ENCODE measurements at regions not wholly inside any gene's neighbourhood (a gene's known extent, or its start where the extent isn't known, plus 50 kb on each side); places are given as distances from the start of the nearest gene placed in this dataset.

GRCh38 chr2:120899771-120900170 lies 164.1 kb downstream of the GLI2 start:
- H3K36me3 Mint-ChIP-seq: no peaks in the 10 kb centered on the region
- Histone ChIP-seq H3K4me1 (ENCODE audit: control insufficient read depth in 2 of 2, insufficient read depth in 2 of 2, low read length in 2 of 2) (no peaks in the 10 kb centered on the region), H3K9me3 (ENCODE audit: control insufficient read depth in 2 of 3, low read length in 3 of 3) (no peaks in the 10 kb centered on the region), H3K27me3 (ENCODE audit: control insufficient read depth in 2 of 2, insufficient read depth in 2 of 2, low read length in 2 of 2) (no peaks in the 10 kb centered on the region), H3K36me3 (ENCODE audit: control insufficient read depth in 2 of 3, insufficient read depth in 3 of 3, low read length in 3 of 3) (no peaks in the 10 kb centered on the region), H3K27ac (ENCODE audit: low read depth, low read length) (no peak overlapping the region), H3K4me3 (ENCODE audit: low read length) (no peak overlapping the region)
- ChIA-PET POLR2A (no interaction called here), CTCF (no interaction called here)
- H3K9me3 Mint-ChIP-seq: peaks cover 0 to 1% (median 0%) of the 10 kb centered on the region in 11 donors
- H3K27ac Mint-ChIP-seq: no peak overlapping the region
- ATAC-seq (no peak), DNase-seq (no peak)
- no peak overlapping the region for H3K4me3 Mint-ChIP-seq
- intact Hi-C loops (cut with micrococcal nuclease): no loop called here
- peaks cover 0 to 12% (median 2%) of the 10 kb centered on the region in 5 donors for H3K27me3 Mint-ChIP-seq
- H3K4me1 Mint-ChIP-seq: no peaks in the 10 kb centered on the region

GRCh38 chr2:120901201-120901600 lies 165.5 kb downstream of the GLI2 start:
- Histone ChIP-seq H3K4me1 (ENCODE audit: control insufficient read depth in 2 of 2, insufficient read depth in 2 of 2, low read length in 2 of 2) (no peaks in the 10 kb centered on the region), H3K36me3 (ENCODE audit: control insufficient read depth in 2 of 3, insufficient read depth in 3 of 3, low read length in 3 of 3) (no peaks in the 10 kb centered on the region), H3K27ac (ENCODE audit: low read depth, low read length) (no peak overlapping the region), H3K9me3 (ENCODE audit: control insufficient read depth in 2 of 3, low read length in 3 of 3) (no peaks in the 10 kb centered on the region), H3K27me3 (ENCODE audit: control insufficient read depth in 2 of 2, insufficient read depth in 2 of 2, low read length in 2 of 2) (no peaks in the 10 kb centered on the region), H3K4me3 (ENCODE audit: low read length) (no peak overlapping the region)
- no peak overlapping the region for H3K27ac Mint-ChIP-seq
- H3K4me1 Mint-ChIP-seq: no peaks in the 10 kb centered on the region
- H3K36me3 Mint-ChIP-seq: no peaks in the 10 kb centered on the region
- ATAC-seq: no peak
- no peak for DNase-seq
- peaks cover 0 to 1% (median 0%) of the 10 kb centered on the region in 11 donors for H3K9me3 Mint-ChIP-seq
- ChIA-PET CTCF (no interaction called here), POLR2A (no interaction called here)
- no peak overlapping the region for H3K4me3 Mint-ChIP-seq
- H3K27me3 Mint-ChIP-seq: peaks cover 0 to 12% (median 2%) of the 10 kb centered on the region in 5 donors
- intact Hi-C loops (cut with micrococcal nuclease): no loop called here

- Mint-ChIP-seq H3K4me3 (no peak overlapping the region), H3K36me3 (no peaks in the 10 kb centered on the region), H3K4me1 (no peaks in the 10 kb centered on the region), H3K27ac (no peak overlapping the region), H3K27me3 (peaks cover 0 to 12% (median 2%) of the 10 kb centered on the region in 5 donors), H3K9me3 (peaks cover 0 to 2% (median 0%) of the 10 kb centered on the region in 11 donors)
- CTCF ChIA-PET: no interaction called here
- ATAC-seq (no peak), DNase-seq (no peak)
- intact Hi-C loops (cut with micrococcal nuclease): no loop called here
- Histone ChIP-seq H3K9me3 (ENCODE audit: control insufficient read depth in 2 of 3, low read length in 3 of 3) (no peaks in the 10 kb centered on the region), H3K27ac (ENCODE audit: low read depth, low read length) (no peak overlapping the region), H3K36me3 (ENCODE audit: control insufficient read depth in 2 of 3, insufficient read depth in 3 of 3, low read length in 3 of 3) (no peaks in the 10 kb centered on the region), H3K4me1 (ENCODE audit: control insufficient read depth in 2 of 2, insufficient read depth in 2 of 2, low read length in 2 of 2) (no peaks in the 10 kb centered on the region), H3K4me3 (ENCODE audit: low read length) (no peak overlapping the region), H3K27me3 (ENCODE audit: control insufficient read depth in 2 of 2, insufficient read depth in 2 of 2, low read length in 2 of 2) (no peaks in the 10 kb centered on the region)
- POLR2A ChIA-PET: no interaction called here
These were observed 166.9 kb downstream of the GLI2 start for GRCh38 chr2:120902592-120902991.

GRCh38 chr2:120904379-120904778 lies 168.7 kb downstream of the GLI2 start:
- Histone ChIP-seq H3K27ac (ENCODE audit: low read depth, low read length) (no peak overlapping the region), H3K27me3 (ENCODE audit: control insufficient read depth in 2 of 2, insufficient read depth in 2 of 2, low read length in 2 of 2) (no peaks in the 10 kb centered on the region), H3K4me3 (ENCODE audit: low read length) (no peak overlapping the region), H3K36me3 (ENCODE audit: control insufficient read depth in 2 of 3, insufficient read depth in 3 of 3, low read length in 3 of 3) (no peaks in the 10 kb centered on the region), H3K4me1 (ENCODE audit: control insufficient read depth in 2 of 2, insufficient read depth in 2 of 2, low read length in 2 of 2) (no peaks in the 10 kb centered on the region), H3K9me3 (ENCODE audit: control insufficient read depth in 2 of 3, low read length in 3 of 3) (no peaks in the 10 kb centered on the region)
- ChIA-PET POLR2A (no interaction called here), CTCF (no interaction called here)
- ATAC-seq (no peak), DNase-seq (no peak)
- Mint-ChIP-seq H3K27ac (no peak overlapping the region), H3K36me3 (no peaks in the 10 kb centered on the region), H3K4me3 (no peak overlapping the region), H3K9me3 (peaks cover 0 to 4% (median 0%) of the 10 kb centered on the region in 11 donors), H3K4me1 (no peaks in the 10 kb centered on the region), H3K27me3 (peaks cover 0 to 12% (median 2%) of the 10 kb centered on the region in 5 donors)
- intact Hi-C loops (cut with micrococcal nuclease): no loop called here

GRCh38 chr2:120904830-120905234 lies 169.2 kb downstream of the GLI2 start:
- H3K36me3 ChIP-seq (ENCODE audit: control insufficient read depth in 2 of 3, insufficient read depth in 3 of 3, low read length in 3 of 3): no peaks in the 10 kb centered on the region
- H3K36me3 Mint-ChIP-seq: no peaks in the 10 kb centered on the region
- no peaks in the 10 kb centered on the region for H3K4me1 Mint-ChIP-seq
- no peaks in the 10 kb centered on the region for H3K27me3 ChIP-seq (ENCODE audit: control insufficient read depth in 2 of 2, insufficient read depth in 2 of 2, low read length in 2 of 2)
- H3K27ac Mint-ChIP-seq: no peak overlapping the region
- H3K27ac ChIP-seq (ENCODE audit: low read depth, low read length): no peak overlapping the region
- CTCF ChIA-PET: no interaction called here
- peaks cover 0 to 4% (median 0%) of the 10 kb centered on the region in 11 donors for H3K9me3 Mint-ChIP-seq
- H3K4me1 ChIP-seq (ENCODE audit: control insufficient read depth in 2 of 2, insufficient read depth in 2 of 2, low read length in 2 of 2): no peaks in the 10 kb centered on the region
- peaks cover 0 to 12% (median 2%) of the 10 kb centered on the region in 5 donors for H3K27me3 Mint-ChIP-seq
- no peaks in the 10 kb centered on the region for H3K9me3 ChIP-seq (ENCODE audit: control insufficient read depth in 2 of 3, low read length in 3 of 3)
- POLR2A ChIA-PET: no interaction called here
- ATAC-seq (no peak), DNase-seq (no peak)
- no peak overlapping the region for H3K4me3 Mint-ChIP-seq
- intact Hi-C loops (cut with micrococcal nuclease): no loop called here
- no peak overlapping the region for H3K4me3 ChIP-seq (ENCODE audit: low read length)

GRCh38 chr2:120905298-120905697 lies 169.6 kb downstream of the GLI2 start:
- Mint-ChIP-seq H3K36me3 (no peaks in the 10 kb centered on the region), H3K27ac (no peak overlapping the region), H3K9me3 (peaks cover 0 to 4% (median 0%) of the 10 kb centered on the region in 11 donors), H3K27me3 (peaks cover 0 to 12% (median 2%) of the 10 kb centered on the region in 5 donors), H3K4me1 (no peaks in the 10 kb centered on the region), H3K4me3 (no peak overlapping the region)
- POLR2A ChIA-PET: no interaction called here
- no peak for DNase-seq
- H3K9me3 ChIP-seq (ENCODE audit: control insufficient read depth in 2 of 3, low read length in 3 of 3): no peaks in the 10 kb centered on the region
- CTCF ChIA-PET: no interaction called here
- no peaks in the 10 kb centered on the region for H3K36me3 ChIP-seq (ENCODE audit: control insufficient read depth in 2 of 3, insufficient read depth in 3 of 3, low read length in 3 of 3)
- no peak overlapping the region for H3K4me3 ChIP-seq (ENCODE audit: low read length)
- intact Hi-C loops (cut with micrococcal nuclease): no loop called here
- ATAC-seq: no peak
- no peaks in the 10 kb centered on the region for H3K4me1 ChIP-seq (ENCODE audit: control insufficient read depth in 2 of 2, insufficient read depth in 2 of 2, low read length in 2 of 2)
- H3K27ac ChIP-seq (ENCODE audit: low read depth, low read length): no peak overlapping the region
- H3K27me3 ChIP-seq (ENCODE audit: control insufficient read depth in 2 of 2, insufficient read depth in 2 of 2, low read length in 2 of 2): no peaks in the 10 kb centered on the region

GRCh38 chr2:120905824-120906571 lies 170.3 kb downstream of the GLI2 start:
- Histone ChIP-seq H3K27ac (ENCODE audit: low read depth, low read length) (no peak overlapping the region), H3K27me3 (ENCODE audit: control insufficient read depth in 2 of 2, insufficient read depth in 2 of 2, low read length in 2 of 2) (no peaks in the 10 kb centered on the region), H3K4me3 (ENCODE audit: low read length) (no peak overlapping the region), H3K36me3 (ENCODE audit: control insufficient read depth in 2 of 3, insufficient read depth in 3 of 3, low read length in 3 of 3) (no peaks in the 10 kb centered on the region), H3K9me3 (ENCODE audit: control insufficient read depth in 2 of 3, low read length in 3 of 3) (no peaks in the 10 kb centered on the region), H3K4me1 (ENCODE audit: control insufficient read depth in 2 of 2, insufficient read depth in 2 of 2, low read length in 2 of 2) (no peaks in the 10 kb centered on the region)
- POLR2A ChIA-PET: no interaction called here
- Mint-ChIP-seq H3K36me3 (no peaks in the 10 kb centered on the region), H3K9me3 (peaks cover 0 to 4% (median 0%) of the 10 kb centered on the region in 11 donors), H3K27me3 (peaks cover 0 to 12% (median 2%) of the 10 kb centered on the region in 5 donors), H3K4me3 (no peak overlapping the region), H3K27ac (no peak overlapping the region), H3K4me1 (no peaks in the 10 kb centered on the region)
- peak; percentile 16 for ATAC-seq
- DNase-seq: no peak
- intact Hi-C loops (cut with micrococcal nuclease): no loop called here
- CTCF ChIA-PET: no interaction called here

Data from naive thymus-derived CD4-positive, alpha-beta T cell (primary cell).